CD4-positive, alpha-beta T cell (primary cell): ENCODE measurements at regions not wholly inside any gene's neighbourhood (a gene's known extent, or its start where the extent isn't known, plus 50 kb on each side); places are given as distances from the start of the nearest gene placed in this dataset.

Experiments used
- ATAC-seq: fragments of 200-7000 bp; cut with Tn5 transposase; one replicate; pipeline ENCODE4 v1.10.0; 2022; ENCODE audit warnings: mild to moderate bottlenecking; ENCODE audit not compliant: poor library complexity
- CTCF ChIA-PET: fragments of 350-600 bp; sonication (Branson Sonifier 250); formaldehyde crosslinking; loops from one replicate; lab custom pipeline; 2021; ENCODE audit warnings: antibody characterized with exemption, inconsistent platforms; lab: Charles Lee
- POLR2A ChIA-PET: fragments of 350-600 bp; sonication (Branson Sonifier 250); formaldehyde crosslinking; loops from one replicate; lab custom pipeline; 2021; ENCODE audit warnings: antibody characterized with exemption, inconsistent platforms; lab: Charles Lee
- DNase-seq, 14 experiments: peaks; one replicate each; pipeline ENCODE4 v3.0.0-alpha.2; 2013 to 2020; ENCODE audit warnings: mixed read lengths in 2 of 14
- H3K27ac ChIP-seq, 2 donors: one replicate each; pipeline versions ENCODE4 v1.5.1 to v1.7.0; 2013; ENCODE audit warnings: low read length in 2 of 2, low read depth in 1 of 2, mild to moderate bottlenecking in 1 of 2
- H3K27me3 ChIP-seq, 2 experiments: 1 replicate in 1 of 2; 2 replicates in 1 of 2; pipeline versions ENCODE4 v1.6.1 to v1.7.0; 2013; ENCODE audit warnings: low read length in 2 of 2, control low read depth in 1 of 2, mild to moderate bottlenecking in 1 of 2, moderate library complexity in 1 of 2; ENCODE audit not compliant: insufficient read depth in 2 of 2, control insufficient read depth in 1 of 2
- H3K36me3 ChIP-seq: one replicate; pipeline ENCODE4 v1.6.1; 2013; ENCODE audit warnings: low read length, control low read depth; ENCODE audit not compliant: insufficient read depth
- H3K4me1 ChIP-seq: one replicate; pipeline ENCODE4 v1.6.1; 2013; ENCODE audit warnings: low read length, control low read depth; ENCODE audit not compliant: insufficient read depth
- H3K4me3 ChIP-seq: one replicate; pipeline ENCODE4 v1.5.1; 2013; ENCODE audit warnings: mild to moderate bottlenecking, low read length, moderate library complexity
- H3K9me3 ChIP-seq, 2 experiments: 1 replicate in 1 of 2; 2 replicates in 1 of 2; pipeline versions ENCODE4 v1.6.1 to v1.7.0; 2013; ENCODE audit warnings: low read length in 2 of 2, mild to moderate bottlenecking in 2 of 2, control low read depth in 1 of 2, moderate library complexity in 1 of 2; ENCODE audit not compliant: control insufficient read depth in 1 of 2, insufficient read depth in 1 of 2
- H3K27ac Mint-ChIP-seq: one replicate; pipeline ENCODE4 v1.8.0; 2020; ENCODE audit warnings: mixed read lengths
- H3K27me3 Mint-ChIP-seq: one replicate; pipeline ENCODE4 v1.8.0; 2021; ENCODE audit warnings: mixed read lengths
- H3K36me3 Mint-ChIP-seq: one replicate; pipeline ENCODE4 v1.8.0; 2021; ENCODE audit warnings: low read depth, mixed read lengths
- H3K4me1 Mint-ChIP-seq: one replicate; pipeline ENCODE4 v1.8.0; 2021; ENCODE audit warnings: low read depth, mixed read lengths
- H3K4me3 Mint-ChIP-seq: one replicate; pipeline ENCODE4 v1.8.0; 2020; ENCODE audit warnings: mild to moderate bottlenecking, mixed read lengths
- H3K9me3 Mint-ChIP-seq: one replicate; pipeline ENCODE4 v1.8.0; 2020; ENCODE audit warnings: mixed read lengths
- intact Hi-C, 2 experiments: fragments of 100-400 bp; cut with DNase I in 1 of 2; cut with micrococcal nuclease in 1 of 2; formaldehyde crosslinking; loops; one replicate each; pipeline versions ENCODE4 v1.15.1 to v1.9.0; 2023 to 2025; cut with DNase I, micrococcal nuclease
- TF ChIP-seq, protein P1 (sequence below): fragments of 200-600 bp; IDR thresholded peaks from one replicate; pipeline ENCODE4 v1.8.0; 2022; ENCODE audit warnings: antibody characterized with exemption, mild to moderate bottlenecking

DNA sequence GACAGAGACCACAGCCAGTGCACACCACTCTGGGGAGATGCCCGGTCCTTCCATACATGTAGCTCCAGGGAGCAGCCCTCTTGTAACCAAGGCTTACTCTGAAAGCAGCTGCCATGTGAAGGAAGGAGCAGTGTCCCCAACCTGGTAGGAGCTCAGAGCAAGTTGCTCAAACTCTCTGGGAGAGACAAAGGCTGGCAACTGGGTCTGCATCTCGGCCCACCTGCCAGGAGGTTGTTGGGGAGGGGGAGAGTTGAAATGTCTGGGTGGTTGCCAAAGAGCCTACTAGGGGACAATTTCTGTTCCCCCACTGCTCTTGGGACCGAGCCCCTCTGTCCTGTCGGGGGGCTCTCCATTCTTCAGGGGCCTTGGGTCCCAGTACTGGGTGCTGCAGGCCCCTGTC is 309.9 kb downstream of the TLE3 start:
- intact Hi-C loops = loop anchor here in 1 of 2 experiments (2.0 kb wide), 1 partner anchor 21 kb away; no protein-coding TSS in a partner anchor
- no peak overlapping the region for H3K4me3 Mint-ChIP-seq
- TF ChIP-seq, protein P1, sequence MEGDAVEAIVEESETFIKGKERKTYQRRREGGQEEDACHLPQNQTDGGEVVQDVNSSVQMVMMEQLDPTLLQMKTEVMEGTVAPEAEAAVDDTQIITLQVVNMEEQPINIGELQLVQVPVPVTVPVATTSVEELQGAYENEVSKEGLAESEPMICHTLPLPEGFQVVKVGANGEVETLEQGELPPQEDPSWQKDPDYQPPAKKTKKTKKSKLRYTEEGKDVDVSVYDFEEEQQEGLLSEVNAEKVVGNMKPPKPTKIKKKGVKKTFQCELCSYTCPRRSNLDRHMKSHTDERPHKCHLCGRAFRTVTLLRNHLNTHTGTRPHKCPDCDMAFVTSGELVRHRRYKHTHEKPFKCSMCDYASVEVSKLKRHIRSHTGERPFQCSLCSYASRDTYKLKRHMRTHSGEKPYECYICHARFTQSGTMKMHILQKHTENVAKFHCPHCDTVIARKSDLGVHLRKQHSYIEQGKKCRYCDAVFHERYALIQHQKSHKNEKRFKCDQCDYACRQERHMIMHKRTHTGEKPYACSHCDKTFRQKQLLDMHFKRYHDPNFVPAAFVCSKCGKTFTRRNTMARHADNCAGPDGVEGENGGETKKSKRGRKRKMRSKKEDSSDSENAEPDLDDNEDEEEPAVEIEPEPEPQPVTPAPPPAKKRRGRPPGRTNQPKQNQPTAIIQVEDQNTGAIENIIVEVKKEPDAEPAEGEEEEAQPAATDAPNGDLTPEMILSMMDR = no peak
- H3K4me1 ChIP-seq = peaks cover 6% of the 10 kb centered on the region
- H3K9me3 Mint-ChIP-seq = no peaks in the 10 kb centered on the region
- ATAC-seq (no peak), DNase-seq (no peak)
- H3K27me3 Mint-ChIP-seq = peaks cover 31% of the 10 kb centered on the region
- H3K36me3 Mint-ChIP-seq = no peaks in the 10 kb centered on the region
- no peak overlapping the region for H3K27ac Mint-ChIP-seq
- ChIA-PET POLR2A (no interaction called here), CTCF (no interaction called here)
- peaks cover 8 to 14% of the 10 kb centered on the region in 2 experiments for H3K9me3 ChIP-seq
- H3K36me3 ChIP-seq = no peaks in the 10 kb centered on the region
- no peak overlapping the region for H3K27ac ChIP-seq
- H3K4me1 Mint-ChIP-seq = peaks cover 7% of the 10 kb centered on the region
- H3K27me3 ChIP-seq = peaks cover 0 to 6% of the 10 kb centered on the region in 2 experiments
- H3K4me3 ChIP-seq = no peak overlapping the region

DNA sequence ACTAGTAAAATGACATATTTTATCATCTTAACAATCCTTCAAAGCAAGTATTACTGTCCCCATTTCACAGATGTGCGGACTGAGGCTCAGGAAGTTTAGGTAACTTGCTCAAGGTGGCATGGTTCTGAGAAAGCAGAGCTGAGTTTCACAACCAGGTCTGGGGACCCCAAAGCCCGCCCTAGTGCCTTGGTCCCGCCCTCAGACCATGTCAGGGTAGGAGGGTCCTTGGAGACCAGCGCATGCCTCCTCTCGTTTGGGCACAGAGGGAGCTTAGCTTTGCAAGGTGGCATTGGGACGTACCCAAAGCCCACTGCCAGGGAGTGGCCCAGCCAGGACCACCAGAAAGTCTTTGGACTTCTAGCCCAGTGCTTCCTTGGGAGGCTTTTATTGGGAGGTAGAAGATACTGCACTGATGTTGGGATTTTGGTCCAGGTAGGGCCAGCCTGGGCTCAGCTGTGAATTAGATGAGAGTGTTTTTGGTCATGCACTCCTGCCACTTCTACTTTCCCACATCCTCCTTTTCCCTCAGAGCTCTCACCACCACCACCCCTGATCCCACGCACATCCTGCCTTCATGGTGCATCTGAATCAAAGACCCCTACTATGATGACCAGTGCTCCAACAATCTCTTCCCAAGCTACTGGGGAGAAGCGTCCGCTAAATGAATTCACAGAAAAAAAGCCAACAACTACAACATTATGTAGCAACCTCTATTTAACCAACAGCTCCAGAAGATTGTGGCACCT is 307.9 kb downstream of the TLE3 start:
- H3K4me3 Mint-ChIP-seq = no peak overlapping the region
- ChIA-PET POLR2A (no interaction called here), CTCF (no interaction called here)
- no peaks in the 10 kb centered on the region for H3K36me3 Mint-ChIP-seq
- no peaks in the 10 kb centered on the region for H3K36me3 ChIP-seq
- intact Hi-C loops = no loop called here
- peaks cover 17% of the 10 kb centered on the region for H3K27me3 Mint-ChIP-seq
- no peak overlapping the region for H3K27ac ChIP-seq
- no peaks in the 10 kb centered on the region for H3K9me3 Mint-ChIP-seq
- H3K9me3 ChIP-seq = peaks cover 8 to 14% of the 10 kb centered on the region in 2 experiments
- ATAC-seq (no peak), DNase-seq (no peak)
- H3K4me1 ChIP-seq = no peaks in the 10 kb centered on the region
- H3K27ac Mint-ChIP-seq = no peak overlapping the region
- no peaks in the 10 kb centered on the region for H3K4me1 Mint-ChIP-seq
- no peak overlapping the region for H3K4me3 ChIP-seq
- H3K27me3 ChIP-seq = peaks cover 0 to 6% of the 10 kb centered on the region in 2 experiments
- TF ChIP-seq, protein P1 = no peak

DNA sequence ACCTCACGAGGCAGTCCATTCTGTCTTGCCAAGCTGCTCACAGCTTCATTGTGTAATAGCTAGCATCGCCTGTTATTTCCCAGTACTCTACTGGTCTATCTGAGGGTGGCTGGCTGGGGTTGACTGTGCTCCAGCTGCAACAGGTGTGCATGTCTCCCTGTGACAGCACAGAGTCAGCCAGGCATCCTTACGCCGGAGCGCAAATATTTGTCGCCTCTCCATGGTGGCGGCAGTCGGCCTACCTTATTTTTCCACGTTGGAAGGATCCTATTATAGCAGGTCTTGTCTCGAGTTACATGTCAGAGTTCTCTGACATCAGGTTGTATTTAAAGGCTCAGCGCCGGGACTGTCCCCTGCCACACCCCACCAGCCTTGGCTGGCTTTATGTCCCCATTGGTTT is 307.1 kb downstream of the TLE3 start:
- CTCF ChIA-PET = no interaction called here
- POLR2A ChIA-PET = no interaction called here

More for the DNA sequence above, 307.1 kb downstream of the TLE3 start:
- Mint-ChIP-seq H3K9me3 (no peaks in the 10 kb centered on the region), H3K27me3 (peaks cover 12% of the 10 kb centered on the region), H3K27ac (no peak overlapping the region), H3K4me1 (no peaks in the 10 kb centered on the region), H3K36me3 (no peaks in the 10 kb centered on the region), H3K4me3 (no peak overlapping the region)
- ATAC-seq (no peak), DNase-seq (no peak)
- H3K27me3 ChIP-seq = peaks cover 0 to 6% of the 10 kb centered on the region in 2 experiments
- no peak overlapping the region for H3K4me3 ChIP-seq
- intact Hi-C loops = no loop called here
- H3K4me1 ChIP-seq = no peaks in the 10 kb centered on the region
- TF ChIP-seq, protein P1 = no peak
- peaks cover 8 to 14% of the 10 kb centered on the region in 2 experiments for H3K9me3 ChIP-seq
- H3K36me3 ChIP-seq = no peaks in the 10 kb centered on the region
- no peak overlapping the region for H3K27ac ChIP-seq
